NCI-H345 treated with DMSO at 0.1 percent for 48 hours (cell line): ENCODE measurements at regions not wholly inside any gene's neighbourhood (a gene's known extent, or its start where the extent isn't known, plus 50 kb on each side); places are given as distances from the start of the nearest gene placed in this dataset.

Experiments used
- DNase-seq: peaks from one replicate; lab custom pipeline; 2025; ENCODE audit not compliant: unreplicated experiment; lab: John Stamatoyannopoulos, UW

DNA sequence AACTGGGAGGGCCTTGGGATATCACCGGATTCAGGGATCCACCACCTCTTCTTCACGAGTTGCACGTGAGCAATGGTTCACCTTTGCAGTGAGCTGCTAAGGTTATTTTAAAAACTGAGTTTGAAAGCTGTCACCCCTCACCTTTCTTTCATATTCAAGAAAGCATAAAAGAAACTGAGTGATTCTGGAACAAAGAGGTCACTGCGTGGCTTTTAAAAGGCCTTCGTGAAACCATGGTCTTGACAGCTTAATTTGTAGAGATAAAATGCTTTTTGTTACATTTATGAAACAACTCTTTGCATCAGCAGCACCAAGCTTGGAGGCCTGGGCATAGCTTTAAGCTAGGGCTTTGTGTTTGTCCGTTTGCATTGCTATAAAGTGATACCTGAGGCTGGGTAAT lies 101.4 kb upstream of the NECTIN1 start:
- DNase-seq = no peak

- no peak for DNase-seq
Measured at GRCh38 chr11:119829402-119829801, 100.4 kb upstream of the NECTIN1 start.

DNA sequence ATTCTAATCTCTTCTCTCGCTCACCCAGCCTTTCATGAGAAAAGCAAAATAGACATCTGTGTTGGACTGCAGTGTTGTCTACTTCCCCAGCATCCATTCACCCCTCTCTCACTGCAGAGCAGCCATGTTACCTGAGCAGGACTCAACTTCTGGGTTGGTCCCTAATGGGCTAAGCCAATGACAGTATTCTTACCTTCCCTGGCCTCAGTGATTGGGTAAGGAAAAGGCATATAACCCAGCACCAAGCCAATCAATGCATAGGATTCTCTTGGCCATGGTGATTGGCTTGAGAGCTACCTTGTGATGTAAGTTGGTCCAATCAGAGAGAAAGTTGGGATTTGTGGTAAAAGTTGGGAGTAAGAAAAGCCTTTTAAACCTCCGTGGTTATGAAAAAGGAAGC lies 99.8 kb upstream of the NECTIN1 start:
- DNase-seq = no peak

- no peak for DNase-seq
Measured at GRCh38 chr11:119828006-119828405, 99.0 kb upstream of the NECTIN1 start.

GRCh38 chr11:119827113-119827512 lies 98.1 kb upstream of the NECTIN1 start:
- no peak for DNase-seq

DNA sequence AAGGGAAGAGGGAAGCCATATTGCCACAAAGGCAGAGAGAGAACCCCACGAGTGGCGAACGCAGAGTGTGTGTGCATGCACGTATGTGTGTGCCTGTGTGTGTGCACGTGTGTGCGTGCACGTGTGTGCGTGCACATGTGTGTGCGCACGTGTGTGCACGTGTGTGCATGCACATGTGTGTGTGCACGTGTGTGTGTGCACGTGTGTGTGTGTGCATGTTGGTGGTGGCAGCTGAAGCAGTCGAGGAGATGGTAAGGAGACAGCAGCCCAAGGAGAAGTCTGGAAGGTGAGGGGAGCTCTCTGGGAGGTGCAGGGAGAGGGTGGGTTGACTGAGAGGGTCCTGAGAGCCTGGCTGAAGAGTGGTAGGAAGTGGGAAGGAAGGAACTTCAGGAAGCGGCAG lies 94.1 kb upstream of the NECTIN1 start:
- DNase-seq = no peak

- no peak for DNase-seq
Measured at GRCh38 chr11:119816660-119817059, 87.7 kb upstream of the NECTIN1 start.

- DNase-seq = no peak
Measured at GRCh38 chr11:119814766-119815165, 85.8 kb upstream of the NECTIN1 start.

DNA sequence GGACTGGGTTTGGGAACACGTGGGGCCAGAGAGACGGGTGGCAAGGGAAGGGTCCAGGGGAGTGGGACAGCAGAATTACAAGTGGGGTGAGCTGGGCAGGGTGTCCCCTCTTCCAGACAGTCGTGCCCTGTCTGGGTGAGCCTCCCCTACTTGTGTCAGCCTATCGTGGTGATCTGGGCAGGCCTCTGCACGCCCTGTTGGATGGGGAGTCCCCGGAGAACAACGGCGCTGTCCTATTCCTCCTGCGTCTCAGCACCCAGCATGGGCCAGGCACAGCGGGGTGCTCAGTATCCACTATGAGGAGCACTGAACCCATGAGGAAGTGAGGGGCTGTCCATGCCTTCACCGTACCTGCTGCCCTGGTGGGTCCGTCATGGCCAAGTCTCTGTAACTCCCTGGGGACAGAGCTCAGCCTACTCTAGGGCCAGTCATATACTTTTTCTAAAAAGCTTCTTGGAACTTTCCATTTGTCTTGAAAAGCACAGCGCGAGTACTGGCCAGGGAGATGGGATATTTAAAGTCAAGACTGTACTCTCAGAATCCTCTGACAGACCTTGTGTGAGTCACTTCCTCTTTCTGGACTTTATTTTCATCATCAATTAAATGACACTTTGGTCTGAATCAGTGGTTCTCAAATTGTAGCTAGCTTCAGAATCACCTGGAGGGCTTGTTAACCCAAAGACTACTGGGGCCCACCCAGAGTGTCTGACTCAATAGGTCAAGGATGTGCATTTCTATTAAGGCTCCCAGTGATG lies 81.7 kb upstream of the NECTIN1 start:
- DNase-seq = no peak

GRCh38 chr11:119809346-119809745 lies 80.3 kb upstream of the NECTIN1 start:
- no peak for DNase-seq

GRCh38 chr11:119808407-119809185 lies 79.6 kb upstream of the NECTIN1 start:
- no peak for DNase-seq

DNA sequence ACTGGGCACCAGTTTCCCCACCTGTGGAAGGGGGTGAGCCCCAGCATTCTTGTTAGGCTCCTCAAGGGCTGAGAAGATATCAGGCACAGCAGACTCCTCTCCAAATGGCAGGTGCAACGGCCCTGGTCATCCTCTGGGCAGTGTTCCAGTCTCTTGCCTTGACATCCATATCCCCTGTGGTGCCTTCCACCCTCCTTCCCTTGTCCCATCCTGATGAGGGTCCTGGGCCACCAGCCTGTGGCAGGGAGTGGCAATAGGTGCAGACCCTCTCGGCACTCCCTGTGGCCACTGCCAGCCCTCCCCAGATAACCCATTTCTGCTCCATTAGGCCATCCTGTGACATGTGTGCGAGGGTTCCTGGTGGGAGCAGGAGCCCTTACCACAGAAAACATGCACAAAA lies 78.8 kb upstream of the NECTIN1 start:
- DNase-seq = no peak

- no peak for DNase-seq
Measured at GRCh38 chr11:119807402-119807801, 78.4 kb upstream of the NECTIN1 start.

DNA sequence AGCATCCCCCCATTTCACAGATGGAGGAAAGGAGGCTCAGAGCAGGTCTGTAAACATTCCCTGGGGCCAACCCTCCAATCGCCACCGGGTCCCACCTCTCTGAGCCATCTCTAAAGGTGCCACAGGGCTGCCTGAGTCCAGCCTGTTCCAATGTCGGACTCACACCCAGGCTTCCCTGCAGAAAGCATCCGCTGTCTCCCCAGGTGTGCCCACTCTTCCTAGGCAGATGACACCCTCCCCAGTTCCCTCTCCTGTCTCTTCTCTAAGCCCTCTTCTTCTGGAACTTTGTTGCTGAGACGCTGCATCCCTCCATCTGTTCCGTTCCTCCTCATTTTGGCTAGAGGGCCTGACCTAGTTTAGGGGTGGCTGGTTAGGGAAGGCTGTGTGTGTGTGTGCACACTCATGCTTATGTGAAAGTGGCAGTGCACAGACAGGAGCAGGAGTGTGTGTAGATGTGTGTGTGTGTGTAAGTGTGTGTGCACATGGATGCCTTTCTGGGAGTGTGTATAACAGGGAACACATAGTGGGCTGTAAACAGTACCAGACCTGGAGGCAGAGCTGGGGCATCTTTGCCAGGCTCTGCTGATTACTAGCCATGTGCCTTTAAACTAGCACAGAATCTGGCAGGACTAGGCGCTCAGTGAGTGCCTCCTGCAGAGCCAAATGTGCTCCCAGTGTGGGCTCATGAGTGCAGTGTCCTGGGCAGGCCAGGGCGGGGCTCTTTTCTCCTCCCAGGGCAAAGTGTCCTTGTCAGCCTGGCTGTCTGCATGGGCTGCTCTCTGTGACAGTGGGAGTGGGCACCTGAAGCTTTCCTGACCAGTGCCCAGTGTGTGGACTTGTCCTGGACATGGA lies 77.3 kb upstream of the NECTIN1 start:
- no peak for DNase-seq

GRCh38 chr11:119805663-119806062 lies 76.7 kb upstream of the NECTIN1 start:
- no peak for DNase-seq

DNA sequence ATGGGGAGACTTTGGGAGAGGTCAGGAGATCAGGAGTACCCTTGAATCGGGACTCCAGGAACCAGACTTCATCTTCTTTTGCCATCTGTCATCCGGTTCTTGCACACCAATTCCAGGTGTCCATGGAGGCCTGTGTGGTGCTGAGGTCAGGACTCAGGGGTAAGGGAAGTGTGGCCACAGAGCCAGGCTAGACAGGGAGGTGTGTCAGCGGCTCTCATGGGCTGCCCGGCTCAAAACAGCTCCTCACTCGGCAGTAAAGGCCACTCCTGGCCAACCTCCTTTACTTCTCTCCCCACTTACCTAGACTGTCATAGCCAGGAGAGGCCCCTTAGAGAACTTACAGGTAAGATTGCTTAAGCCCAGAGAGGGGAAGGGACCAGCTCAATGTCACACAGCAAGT lies 75.7 kb upstream of the NECTIN1 start:
- DNase-seq = no peak

DNA sequence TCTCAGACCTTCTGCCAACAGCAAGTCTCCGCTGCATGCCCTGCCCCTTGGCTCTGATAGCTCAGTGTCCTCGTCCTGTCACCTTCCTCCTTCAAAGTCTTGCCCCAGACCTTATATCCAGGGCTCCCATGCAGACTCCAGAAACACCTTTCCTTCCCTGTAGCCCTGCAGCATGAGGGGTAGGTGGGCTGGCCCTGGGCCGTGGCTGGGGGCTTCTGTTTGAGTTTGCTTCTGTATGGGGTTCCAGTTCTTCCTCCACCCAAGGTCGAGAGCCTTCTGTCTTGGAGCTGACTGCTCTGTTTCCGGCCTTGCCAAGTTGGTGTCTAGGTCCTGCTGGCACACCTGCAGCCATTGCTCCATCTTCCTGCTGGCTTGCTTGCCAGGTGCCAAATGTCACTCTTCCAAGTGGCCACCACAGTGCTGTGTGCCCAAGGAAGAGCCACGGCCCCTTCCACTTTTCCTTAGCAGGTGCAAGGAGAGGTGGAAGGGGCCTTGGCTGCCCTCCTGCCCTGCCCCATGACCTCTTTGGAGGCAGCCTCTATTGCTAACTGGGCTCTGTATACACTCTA lies 74.8 kb upstream of the NECTIN1 start:
- DNase-seq = no peak

- no peak for DNase-seq
Measured at GRCh38 chr11:119803139-119803538, 74.1 kb upstream of the NECTIN1 start.

DNA sequence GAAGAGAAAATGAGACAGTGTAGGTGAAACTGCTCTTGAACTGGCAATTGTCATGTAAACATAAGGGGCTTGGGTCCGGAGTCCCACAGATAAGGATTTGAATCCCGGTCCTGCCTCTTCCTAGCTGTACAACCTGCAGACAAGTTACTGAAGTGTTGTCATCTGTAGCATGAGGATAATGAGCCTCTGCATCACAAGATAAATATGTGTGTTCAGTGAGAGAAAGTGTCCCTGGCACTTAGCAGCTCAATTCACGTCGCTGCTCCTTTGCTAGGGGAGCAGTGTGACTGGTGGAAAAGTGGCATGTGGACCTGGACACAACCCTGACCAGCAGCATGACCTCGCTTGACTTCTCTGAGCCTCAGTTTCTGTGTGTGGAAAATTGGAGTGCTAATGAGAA lies 73.7 kb upstream of the NECTIN1 start:
- no peak for DNase-seq

GRCh38 chr11:119800619-119801018 lies 71.6 kb upstream of the NECTIN1 start:
- DNase-seq = no peak

DNA sequence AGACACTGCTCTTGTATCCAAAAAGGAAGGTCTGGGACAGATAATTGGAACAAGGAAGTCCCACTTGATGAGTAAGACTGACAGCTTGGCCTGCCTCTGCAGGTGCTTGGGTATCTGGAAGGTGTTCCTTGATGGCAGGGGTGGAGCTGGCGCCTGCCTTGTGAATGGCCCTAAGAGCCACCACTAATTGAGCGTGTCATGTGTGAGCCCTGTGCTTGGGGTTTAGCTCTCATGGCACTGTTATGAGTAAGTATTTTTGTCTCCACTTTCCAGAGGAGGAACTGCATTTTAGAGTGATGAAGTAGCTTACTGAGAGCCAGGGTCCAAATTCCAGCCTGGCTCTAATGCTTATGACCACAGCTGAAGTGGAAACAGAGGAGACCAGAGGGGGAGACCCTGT lies 71.2 kb upstream of the NECTIN1 start:
- DNase-seq = peak; percentile 19
